Prostate gland (tissue), 2 donors: ENCODE measurements at regions not wholly inside any gene's neighbourhood (a gene's known extent, or its start where the extent isn't known, plus 50 kb on each side); places are given as distances from the start of the nearest gene placed in this dataset.

Experiments used
- CTCF ChIP-seq, 4 experiments: fragments of 200-600 bp in 2 of 4; fragments of 450-650 bp in 2 of 4; sonication (generic) in 2 of 4; IDR thresholded peaks; 1 replicate in 3 of 4; 2 replicates in 1 of 4; pipeline ENCODE4 v1.5.1; 2016 to 2019; ENCODE audit warnings: antibody characterized with exemption in 4 of 4, mild to moderate bottlenecking in 2 of 4, moderate library complexity in 2 of 4
- POLR2AphosphoS5 ChIP-seq: sonication (generic); formaldehyde crosslinking; IDR thresholded peaks from one replicate; pipeline ENCODE4 v1.6.1; 2017; ENCODE audit warnings: antibody characterized with exemption

DNA sequence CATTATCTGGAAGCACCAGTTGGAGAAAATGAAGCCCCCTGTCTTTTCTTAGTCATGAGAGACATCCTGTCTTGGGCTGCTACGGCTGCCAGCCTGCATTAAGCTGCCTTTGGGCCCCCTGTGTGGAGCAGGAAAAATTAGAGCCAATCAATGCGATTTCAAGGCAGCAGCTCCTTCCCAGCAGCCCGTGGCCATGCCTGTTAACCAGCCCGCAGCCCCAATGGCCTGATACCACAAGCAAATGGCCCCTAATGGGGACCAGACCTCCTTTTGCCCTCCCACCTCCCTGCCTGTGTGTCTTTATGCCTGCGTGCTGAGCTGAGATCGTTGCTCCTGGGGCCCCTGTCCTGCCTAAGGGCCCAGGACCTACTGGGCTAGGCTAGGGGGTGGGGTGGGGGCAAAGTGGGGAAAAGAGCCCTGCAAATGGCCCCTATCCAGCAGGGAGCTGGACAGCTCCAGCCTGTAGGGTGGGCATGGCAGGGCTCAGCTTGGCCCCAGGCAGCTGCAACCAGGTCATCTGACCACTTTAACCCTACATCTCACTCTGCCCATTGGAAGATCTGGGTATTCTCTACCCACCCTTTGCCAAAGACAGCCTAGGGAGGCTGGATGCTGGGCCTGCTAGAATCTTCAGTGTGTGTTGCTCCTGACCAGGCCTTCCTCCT lies 53.8 kb upstream of the MRPS22 start:
- TF ChIP-seq CTCF (IDR thresholded peaks at IDR 0.05), result no peak
- no peak for TF ChIP-seq POLR2AphosphoS5
